ENCODE measurements at regions not wholly inside any gene's neighbourhood (a gene's known extent, or its start where the extent isn't known, plus 50 kb on each side); places are given as distances from the start of the nearest gene placed in this dataset.

GRCh38 chr11:47904808-47905207 lies 56.7 kb upstream of the NUP160 start:
- Histone ChIP-seq H3K27ac (ENCODE audit: low read depth, low read length) (no peak overlapping the region), H3K36me3 (ENCODE audit: control insufficient read depth in 1 of 2, insufficient read depth in 2 of 2, low read length in 2 of 2) (no peaks in the 10 kb centered on the region), H3K9me2 (ENCODE audit: insufficient read depth) (no peaks in the 10 kb centered on the region), H3K4me1 (ENCODE audit: control insufficient read depth in 1 of 2, insufficient read depth in 2 of 2, low read length in 2 of 2) (no peaks in the 10 kb centered on the region), H2AFZ (ENCODE audit: low read depth, low read length, poor library complexity, severe bottlenecking) (no peak overlapping the region), H3K79me2 (ENCODE audit: insufficient read depth, low read length) (no peaks in the 10 kb centered on the region), H3K9me3 (ENCODE audit: control insufficient read depth in 1 of 2, insufficient read depth in 1 of 2, low read depth in 1 of 2, low read length in 2 of 2) (no peaks in the 10 kb centered on the region), H3K4me3 (replicated peaks in 1 of 2; ENCODE audit: low read depth in 1 of 2, low read length in 2 of 2) (no peak overlapping the region), H3K27me3 (ENCODE audit: insufficient read depth, low read length) (no peaks in the 10 kb centered on the region), H3K4me2 (ENCODE audit: low read length) (no peak overlapping the region), H3K9ac (ENCODE audit: low read length) (no peak overlapping the region), H4K20me1 (ENCODE audit: insufficient read depth) (no peaks in the 10 kb centered on the region)
- POLR2A ChIA-PET = no interaction called here
- DNase-seq (ENCODE audit: low read depth, low spot score) (no peak), ATAC-seq (no peak)
- RAD21 ChIA-PET (ENCODE audit: low non-redundant PET in 1 of 2, low total read pairs in 2 of 2, uncharacterized antibody in 2 of 2, unreplicated experiment in 2 of 2) = no interaction called here
- intact Hi-C loops (cut with micrococcal nuclease) = no loop called here
- no TSS peak for BruUV-seq (replicated peaks)
- CTCF ChIA-PET = no interaction called here
- TF ChIP-seq CBX3 (IDR thresholded peaks at IDR 0.05; ENCODE audit: low read depth) (no peak), POLR2A (IDR thresholded peaks at IDR 0.05; ENCODE audit: borderline replicate concordance, extremely low read depth, insufficient read depth, insufficient read length) (no peak), EZH2 (IDR thresholded peaks at IDR 0.05) (no peak), CEBPB (IDR thresholded peaks at IDR 0.05; ENCODE audit: low read depth) (no peak), TCF7L2 (IDR thresholded peaks at IDR 0.05; ENCODE audit: borderline replicate concordance, extremely low read depth, insufficient read depth, insufficient read length) (no peak), RAD21 (IDR thresholded peaks at IDR 0.05; ENCODE audit: low read depth) (no peak)

GRCh38 chr11:47904048-47904447 lies 55.9 kb upstream of the NUP160 start:
- no peak overlapping the region for H3K4me2 ChIP-seq (ENCODE audit: low read length)
- no peaks in the 10 kb centered on the region for H3K27me3 ChIP-seq (ENCODE audit: insufficient read depth, low read length)
- ChIA-PET CTCF (no interaction called here), RAD21 (ENCODE audit: low non-redundant PET in 1 of 2, low total read pairs in 2 of 2, uncharacterized antibody in 2 of 2, unreplicated experiment in 2 of 2) (no interaction called here), POLR2A (no interaction called here)
- H3K4me3 ChIP-seq (replicated peaks in 1 of 2; ENCODE audit: low read depth in 1 of 2, low read length in 2 of 2) = no peak overlapping the region
- no peak overlapping the region for H3K27ac ChIP-seq (ENCODE audit: low read depth, low read length)
- no TSS peak for BruUV-seq (replicated peaks)
- DNase-seq (ENCODE audit: low read depth, low spot score) (no peak), ATAC-seq (no peak)
- H3K9me3 ChIP-seq (ENCODE audit: control insufficient read depth in 1 of 2, insufficient read depth in 1 of 2, low read depth in 1 of 2, low read length in 2 of 2) = no peaks in the 10 kb centered on the region
- no peaks in the 10 kb centered on the region for H3K4me1 ChIP-seq (ENCODE audit: control insufficient read depth in 1 of 2, insufficient read depth in 2 of 2, low read length in 2 of 2)
- H3K9ac ChIP-seq (ENCODE audit: low read length) = no peak overlapping the region
- intact Hi-C loops (cut with micrococcal nuclease) = no loop called here
- TF ChIP-seq CTCF (IDR thresholded peaks at IDR 0.05 in 2 of 3, conservative IDR thresholded peaks at IDR 0.05 in 1 of 3; ENCODE audit: borderline replicate concordance in 1 of 3, insufficient read depth in 1 of 3, low read depth in 2 of 3, low read length in 2 of 3) (no peak), EZH2phosphoT487 (IDR thresholded peaks at IDR 0.05; ENCODE audit: borderline replicate concordance) (no peak)
- no peaks in the 10 kb centered on the region for H3K9me2 ChIP-seq (ENCODE audit: insufficient read depth)
- no peak overlapping the region for H2AFZ ChIP-seq (ENCODE audit: low read depth, low read length, poor library complexity, severe bottlenecking)
- no peaks in the 10 kb centered on the region for H4K20me1 ChIP-seq (ENCODE audit: insufficient read depth)
- no peaks in the 10 kb centered on the region for H3K36me3 ChIP-seq (ENCODE audit: control insufficient read depth in 1 of 2, insufficient read depth in 2 of 2, low read length in 2 of 2)
- no peaks in the 10 kb centered on the region for H3K79me2 ChIP-seq (ENCODE audit: insufficient read depth, low read length)
